Neuronal stem cell (in vitro differentiated cells): ENCODE measurements at regions not wholly inside any gene's neighbourhood (a gene's known extent, or its start where the extent isn't known, plus 50 kb on each side); places are given as distances from the start of the nearest gene placed in this dataset.

Experiments used
- DNase-seq: peaks from one replicate; pipeline ENCODE4 v3.0.0-alpha.2; 2013; ENCODE audit warnings: low spot score
- H2AFZ ChIP-seq: one replicate; pipeline ENCODE4 v1.6.1; 2013; ENCODE audit warnings: mild to moderate bottlenecking, low read length, inconsistent platforms
- H2AK5ac ChIP-seq: 2 replicates; pipeline ENCODE4 v1.6.1; 2013; ENCODE audit warnings: low read depth, mild to moderate bottlenecking, inconsistent platforms, low read length, moderate library complexity, mixed read lengths
- H2BK120ac ChIP-seq: 2 replicates; pipeline ENCODE4 v1.6.1; 2013; ENCODE audit warnings: low read depth, mild to moderate bottlenecking, inconsistent platforms, low read length, moderate library complexity, mixed read lengths
- H2BK12ac ChIP-seq: one replicate; pipeline ENCODE4 v1.6.1; 2013; ENCODE audit warnings: low read length, inconsistent platforms
- H2BK15ac ChIP-seq: 2 replicates; pipeline ENCODE4 v1.6.1; 2013; ENCODE audit warnings: mild to moderate bottlenecking, low read length, inconsistent platforms, mixed read lengths
- H2BK5ac ChIP-seq: one replicate; pipeline ENCODE4 v1.6.1; 2013; ENCODE audit warnings: inconsistent platforms, mild to moderate bottlenecking, low read length, moderate library complexity
- H3K14ac ChIP-seq: one replicate; pipeline ENCODE4 v1.6.1; 2013; ENCODE audit warnings: low read length, inconsistent platforms
- H3K18ac ChIP-seq: 2 replicates; pipeline ENCODE4 v1.6.1; 2013; ENCODE audit warnings: low read length, inconsistent platforms
- H3K23ac ChIP-seq: 2 replicates; pipeline ENCODE4 v1.6.1; 2013; ENCODE audit warnings: low read depth, mild to moderate bottlenecking, mixed read lengths, low read length, inconsistent platforms; ENCODE audit not compliant: poor library complexity
- H3K27ac ChIP-seq: replicated peaks from 3 replicates; pipeline ENCODE4 v1.5.1; 2013; ENCODE audit warnings: low read length, inconsistent platforms
- H3K27me3 ChIP-seq, 3 experiments: 2 replicates each; pipeline ENCODE4 v1.6.1; 2013; ENCODE audit warnings: low read length in 3 of 3, mild to moderate bottlenecking in 2 of 3, inconsistent platforms in 1 of 3, low read depth in 1 of 3, mixed read lengths in 1 of 3, moderate library complexity in 1 of 3; ENCODE audit not compliant: control insufficient read depth in 3 of 3, insufficient read depth in 3 of 3
- H3K36me3 ChIP-seq, 2 donors: replicated peaks in 1 of 2; 2 replicates each; pipeline ENCODE4 v1.6.1; 2013; ENCODE audit warnings: low read length in 2 of 2; ENCODE audit not compliant: control insufficient read depth in 2 of 2, insufficient read depth in 2 of 2
- H3K4ac ChIP-seq: 2 replicates; pipeline ENCODE4 v1.6.1; 2013; ENCODE audit warnings: inconsistent platforms, mild to moderate bottlenecking, low read length, moderate library complexity
- H3K4me1 ChIP-seq, 2 donors: 1 replicate in 1 of 2; 2 replicates in 1 of 2; pipeline ENCODE4 v1.6.1; 2013; ENCODE audit warnings: low read length in 2 of 2, low read depth in 1 of 2; ENCODE audit not compliant: control insufficient read depth in 2 of 2, insufficient read depth in 1 of 2
- H3K4me2 ChIP-seq: one replicate; pipeline ENCODE4 v1.6.1; 2013; ENCODE audit warnings: mild to moderate bottlenecking, low read length, inconsistent platforms; ENCODE audit not compliant: insufficient read depth, poor library complexity, severe bottlenecking
- H3K4me3 ChIP-seq, 2 donors: 2 replicates each; pipeline ENCODE4 v1.5.1; 2013; ENCODE audit warnings: low read length in 2 of 2, mild to moderate bottlenecking in 2 of 2, inconsistent platforms in 1 of 2, moderate library complexity in 1 of 2
- H3K79me1 ChIP-seq: one replicate; pipeline ENCODE4 v1.6.1; 2013; ENCODE audit warnings: low read depth, mild to moderate bottlenecking, inconsistent platforms, low read length, moderate library complexity
- H3K9ac ChIP-seq: one replicate; pipeline ENCODE4 v1.6.1; 2013; ENCODE audit warnings: mild to moderate bottlenecking, low read depth, low read length, inconsistent platforms; ENCODE audit not compliant: poor library complexity
- H3K9me3 ChIP-seq, 2 donors: replicated peaks in 1 of 2; 2 replicates each; pipeline versions ENCODE3 to v1.6.1; 2013; ENCODE audit warnings: low read length in 2 of 2, mild to moderate bottlenecking in 2 of 2, inconsistent platforms in 1 of 2, low read depth in 1 of 2, mixed read lengths in 1 of 2, moderate library complexity in 1 of 2; ENCODE audit not compliant: control insufficient read depth in 2 of 2, insufficient read depth in 1 of 2
- H4K8ac ChIP-seq: one replicate; pipeline ENCODE4 v1.6.1; 2013; ENCODE audit warnings: low read depth, mild to moderate bottlenecking, inconsistent platforms, low read length, moderate library complexity
- H4K91ac ChIP-seq: one replicate; pipeline ENCODE4 v1.6.1; 2013; ENCODE audit warnings: low read length, low read depth, mild to moderate bottlenecking, inconsistent platforms; ENCODE audit not compliant: poor library complexity
- WGBS, 2 donors: extraction: QIAGEN DNeasy Blood & Tissue Kit; methylation state at CpG; one replicate each; pipeline ENCODE4 v1.1.7; 2013; ENCODE audit warnings: missing lambda C conversion rate in 2 of 2, mixed read lengths in 1 of 2; ENCODE audit not compliant: insufficient read length in 2 of 2, insufficient replicate concordance in 1 of 2; ENCODE audit errors: extremely low coverage in 2 of 2; 5-methylcytosine and 5-hydroxymethylcytosine counted together

DNA sequence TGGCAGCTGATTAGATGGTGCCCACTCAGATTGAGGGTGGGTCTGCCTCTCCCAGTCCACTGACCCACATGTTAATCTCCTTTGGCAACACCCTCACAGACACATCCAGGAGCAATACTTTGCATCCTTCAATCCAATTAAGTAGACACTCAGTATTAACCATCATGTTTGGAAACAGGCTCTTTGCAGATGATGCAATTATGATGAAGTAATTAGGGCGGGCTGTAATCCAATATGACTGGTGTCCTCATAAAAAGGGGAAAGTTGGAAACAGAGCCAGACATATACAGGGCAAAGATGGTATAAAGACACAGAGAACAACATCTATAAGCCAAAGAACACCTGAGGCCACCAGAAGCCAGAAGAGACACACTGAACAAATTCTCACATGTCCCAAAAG, 658.6 kb downstream of the CCSER2 start:
- Histone ChIP-seq H3K36me3 (no peaks in the 10 kb centered on the region), H3K4me2 (no peak overlapping the region), H2BK15ac (no peak overlapping the region), H3K9ac (no peak overlapping the region), H3K4me1 (peaks cover 0 to 7% of the 10 kb centered on the region in 2 donors), H4K8ac (no peak overlapping the region), H2BK5ac (no peak overlapping the region), H3K27me3 (no peaks in the 10 kb centered on the region), H3K14ac (no peak overlapping the region), H3K27ac (no peak overlapping the region), H2BK120ac (no peak overlapping the region), H2AFZ (no peak overlapping the region), H3K23ac (no peak overlapping the region), H4K91ac (no peak overlapping the region), H2AK5ac (no peak overlapping the region), H3K4me3 (no peak overlapping the region), H3K18ac (no peak overlapping the region), H3K9me3 (no peaks in the 10 kb centered on the region), H3K4ac (no peak overlapping the region), H3K79me1 (no peaks in the 10 kb centered on the region), H2BK12ac (no peak overlapping the region)
- no peak for DNase-seq
- no CpG with 5 or more reads among the region's 1 CpG for WGBS, 2 donors

DNA sequence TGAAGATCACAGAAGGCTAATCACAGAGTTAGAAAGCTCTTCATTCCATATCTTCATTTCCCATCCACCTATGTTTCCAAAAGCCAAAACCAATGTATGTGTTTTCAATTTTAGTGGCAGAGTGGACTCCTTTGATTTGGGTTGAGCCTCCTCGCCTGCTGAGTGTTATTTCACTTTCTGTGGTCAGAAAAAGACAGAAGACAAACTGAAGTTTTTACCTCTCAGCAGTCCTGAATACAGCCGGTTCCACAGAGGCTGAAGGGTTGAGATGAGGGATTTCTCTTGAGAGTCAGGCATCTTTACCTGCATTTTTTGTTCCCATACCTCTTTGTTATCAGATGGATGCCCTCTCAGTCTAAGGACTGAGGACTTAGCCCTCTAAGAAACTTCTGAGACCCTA, 659.6 kb downstream of the CCSER2 start:
- Histone ChIP-seq H2BK5ac (no peak overlapping the region), H3K36me3 (no peaks in the 10 kb centered on the region), H3K9me3 (no peaks in the 10 kb centered on the region), H3K27ac (no peak overlapping the region), H3K4me1 (peaks cover 0 to 7% of the 10 kb centered on the region in 2 donors), H3K18ac (no peak overlapping the region), H3K79me1 (no peaks in the 10 kb centered on the region), H2BK120ac (no peak overlapping the region), H3K23ac (no peak overlapping the region), H3K14ac (no peak overlapping the region), H2AK5ac (no peak overlapping the region), H3K27me3 (no peaks in the 10 kb centered on the region), H3K4me3 (no peak overlapping the region), H2AFZ (no peak overlapping the region), H4K91ac (no peak overlapping the region), H2BK15ac (no peak overlapping the region), H2BK12ac (no peak overlapping the region), H3K4ac (no peak overlapping the region), H3K4me2 (no peak overlapping the region), H4K8ac (no peak overlapping the region), H3K9ac (no peak overlapping the region)
- DNase-seq, result no peak
- WGBS, 2 donors, result no CpG with 5 or more reads among the region's 2 CpGs

DNA sequence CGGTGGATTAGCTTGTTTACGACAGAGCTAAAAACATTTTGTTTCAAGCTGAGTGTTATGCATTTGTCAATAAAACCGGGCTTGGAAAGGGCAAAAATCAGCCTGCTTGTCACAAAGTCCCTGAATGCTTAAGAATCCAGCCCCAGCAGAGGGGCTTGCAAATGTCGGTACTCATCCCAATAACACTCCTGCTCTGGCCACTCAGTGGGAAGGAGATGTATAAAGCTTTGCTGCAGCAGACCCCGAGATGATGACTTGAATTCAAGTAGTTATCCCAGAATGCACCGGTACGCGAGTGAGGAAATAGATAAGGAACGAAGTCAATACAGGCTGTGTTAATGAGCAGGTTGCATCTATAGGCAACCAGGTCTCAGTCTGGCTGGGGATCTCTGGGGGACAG, 662.3 kb downstream of the CCSER2 start:
- Histone ChIP-seq H2BK12ac (no peak overlapping the region), H2AFZ (peak overlapping the region; percentile 29), H3K4ac (no peak overlapping the region), H3K9ac (no peak overlapping the region), H4K91ac (no peak overlapping the region), H3K18ac (no peak overlapping the region), H3K4me2 (no peak overlapping the region), H4K8ac (no peak overlapping the region), H3K23ac (no peak overlapping the region), H3K27ac (no peak overlapping the region), H2BK120ac (no peak overlapping the region), H2BK15ac (no peak overlapping the region), H3K79me1 (no peaks in the 10 kb centered on the region), H2AK5ac (no peak overlapping the region), H3K27me3 (no peaks in the 10 kb centered on the region), H3K4me1 (peaks cover 0 to 7% of the 10 kb centered on the region in 2 donors), H3K9me3 (no peaks in the 10 kb centered on the region), H3K36me3 (no peaks in the 10 kb centered on the region), H3K14ac (no peak overlapping the region), H2BK5ac (no peak overlapping the region), H3K4me3 (no peak overlapping the region)
- no CpG with 5 or more reads among the region's 9 CpGs for WGBS, 2 donors
- DNase-seq, result no peak

DNA sequence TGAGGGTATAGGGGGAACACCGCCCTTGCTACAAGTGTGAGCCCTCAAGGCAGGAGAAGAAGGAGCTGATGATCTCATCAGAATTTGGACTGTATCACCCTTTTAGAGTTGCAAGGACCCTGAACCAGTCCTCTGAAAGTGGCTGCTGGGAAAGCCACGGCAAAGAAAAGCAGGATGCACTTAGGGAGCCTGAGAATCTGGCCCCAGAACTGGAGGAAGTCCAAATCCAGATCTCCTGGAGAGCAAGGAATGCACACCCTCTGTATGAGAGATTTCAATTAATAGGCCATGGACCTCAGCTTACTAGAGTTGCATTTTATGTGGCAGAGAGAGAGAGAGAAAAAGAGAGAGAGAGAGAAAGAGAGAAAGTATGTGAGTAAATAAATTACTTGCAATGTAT, 662.9 kb downstream of the CCSER2 start:
- Histone ChIP-seq H3K27me3 (no peaks in the 10 kb centered on the region), H2AK5ac (no peak overlapping the region), H3K4me1 (peaks cover 0 to 7% of the 10 kb centered on the region in 2 donors), H3K18ac (no peak overlapping the region), H3K4ac (no peak overlapping the region), H4K8ac (no peak overlapping the region), H3K27ac (no peak overlapping the region), H2BK15ac (no peak overlapping the region), H2AFZ (peak overlapping the region; percentile 29), H3K9ac (no peak overlapping the region), H3K79me1 (no peaks in the 10 kb centered on the region), H2BK5ac (no peak overlapping the region), H3K9me3 (no peaks in the 10 kb centered on the region), H2BK12ac (no peak overlapping the region), H4K91ac (no peak overlapping the region), H3K14ac (no peak overlapping the region), H2BK120ac (no peak overlapping the region), H3K4me2 (no peak overlapping the region), H3K4me3 (no peak overlapping the region), H3K23ac (no peak overlapping the region), H3K36me3 (no peaks in the 10 kb centered on the region)
- no peak for DNase-seq
- WGBS, 2 donors, result no CpG with 5 or more reads among the region's 2 CpGs
